SK-N-MC (cell line): ENCODE measurements at regions not wholly inside any gene's neighbourhood (a gene's known extent, or its start where the extent isn't known, plus 50 kb on each side); places are given as distances from the start of the nearest gene placed in this dataset.

Experiments used
- EZH2 ChIP-seq: fragments of 200-600 bp; sonication (generic); IDR thresholded peaks from one replicate; pipeline ENCODE4 v1.6.1; 2017; ENCODE audit warnings: antibody characterized with exemption
- POLR2AphosphoS5 ChIP-seq: IDR thresholded peaks from 2 replicates; pipeline ENCODE4 v1.6.1; 2012; ENCODE audit warnings: mild to moderate bottlenecking, low read depth, low read length, borderline replicate concordance

GRCh38 chr9:92187390-92187789 lies 72.2 kb upstream of the SPTLC1 start:
- TF ChIP-seq POLR2AphosphoS5 (no peak), EZH2 (no peak)
